ENCODE measurements at regions not wholly inside any gene's neighbourhood (a gene's known extent, or its start where the extent isn't known, plus 50 kb on each side); places are given as distances from the start of the nearest gene placed in this dataset.

DNA sequence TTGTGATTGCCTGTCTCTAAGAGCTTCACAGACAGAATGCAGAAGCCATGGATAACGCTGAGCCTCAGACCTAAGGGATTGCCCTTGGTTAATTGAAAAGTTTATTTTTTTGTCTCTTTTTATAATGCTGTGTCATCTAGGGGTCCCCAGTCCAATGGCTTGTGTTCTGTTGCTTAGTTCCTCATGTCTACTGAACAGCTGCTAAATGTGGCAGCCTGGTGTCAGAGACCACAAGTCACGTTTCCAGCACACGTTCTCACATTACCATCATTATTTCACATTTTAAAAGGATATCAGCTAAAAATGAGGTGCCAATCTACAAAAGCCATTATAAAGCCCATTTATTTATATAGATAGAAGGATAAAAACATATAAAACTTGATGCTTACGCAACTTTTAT lies 1362.0 kb downstream of the PCDH9 start:
- no peaks in the 10 kb centered on the region for H3K9me3 ChIP-seq (replicated peaks; ENCODE audit: control insufficient read depth, insufficient read depth, low read length)
- TF ChIP-seq EZH2 (IDR thresholded peaks at IDR 0.05; ENCODE audit: borderline replicate concordance, low read depth, low read length, severe bottlenecking) = no peak
- TF ChIP-seq JUN (IDR thresholded peaks at IDR 0.05; ENCODE audit: borderline replicate concordance, insufficient read depth, insufficient read length, low read depth) = no peak
- no peak for TF ChIP-seq POLR2A (IDR thresholded peaks at IDR 0.05; ENCODE audit: low read depth, low read length)
- TF ChIP-seq FOS (IDR thresholded peaks at IDR 0.05; ENCODE audit: borderline replicate concordance, insufficient read depth, low read length) = no peak
- TF ChIP-seq MYC (IDR thresholded peaks at IDR 0.05; ENCODE audit: low read depth, low read length) = no peak
- TF ChIP-seq, protein P1, sequence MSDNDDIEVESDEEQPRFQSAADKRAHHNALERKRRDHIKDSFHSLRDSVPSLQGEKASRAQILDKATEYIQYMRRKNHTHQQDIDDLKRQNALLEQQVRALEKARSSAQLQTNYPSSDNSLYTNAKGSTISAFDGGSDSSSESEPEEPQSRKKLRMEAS (IDR thresholded peaks at IDR 0.05; ENCODE audit: insufficient read depth, insufficient read length) = no peak
- no peak for TF ChIP-seq GATA2 (IDR thresholded peaks at IDR 0.05; ENCODE audit: insufficient read depth, insufficient read length, low read depth, low read length)
- TF ChIP-seq, protein P2, sequence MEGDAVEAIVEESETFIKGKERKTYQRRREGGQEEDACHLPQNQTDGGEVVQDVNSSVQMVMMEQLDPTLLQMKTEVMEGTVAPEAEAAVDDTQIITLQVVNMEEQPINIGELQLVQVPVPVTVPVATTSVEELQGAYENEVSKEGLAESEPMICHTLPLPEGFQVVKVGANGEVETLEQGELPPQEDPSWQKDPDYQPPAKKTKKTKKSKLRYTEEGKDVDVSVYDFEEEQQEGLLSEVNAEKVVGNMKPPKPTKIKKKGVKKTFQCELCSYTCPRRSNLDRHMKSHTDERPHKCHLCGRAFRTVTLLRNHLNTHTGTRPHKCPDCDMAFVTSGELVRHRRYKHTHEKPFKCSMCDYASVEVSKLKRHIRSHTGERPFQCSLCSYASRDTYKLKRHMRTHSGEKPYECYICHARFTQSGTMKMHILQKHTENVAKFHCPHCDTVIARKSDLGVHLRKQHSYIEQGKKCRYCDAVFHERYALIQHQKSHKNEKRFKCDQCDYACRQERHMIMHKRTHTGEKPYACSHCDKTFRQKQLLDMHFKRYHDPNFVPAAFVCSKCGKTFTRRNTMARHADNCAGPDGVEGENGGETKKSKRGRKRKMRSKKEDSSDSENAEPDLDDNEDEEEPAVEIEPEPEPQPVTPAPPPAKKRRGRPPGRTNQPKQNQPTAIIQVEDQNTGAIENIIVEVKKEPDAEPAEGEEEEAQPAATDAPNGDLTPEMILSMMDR (IDR thresholded peaks at IDR 0.05; ENCODE audit: extremely low read depth in 1 of 2, insufficient read depth in 1 of 2, low read depth in 1 of 2, low read length in 2 of 2) = no peak
- TF ChIP-seq POLR2AphosphoS5 (IDR thresholded peaks at IDR 0.05; ENCODE audit: insufficient read depth, low read depth, low read length) = no peak
- H3K4me3 ChIP-seq (replicated peaks in 1 of 3; ENCODE audit: insufficient read depth in 1 of 3, low read depth in 1 of 3, low read length in 3 of 3) = no peak overlapping the region
- no peaks in the 10 kb centered on the region for H4K20me1 ChIP-seq (replicated peaks; ENCODE audit: control insufficient read depth, extremely low read depth, insufficient read depth, low read length)
- no peaks in the 10 kb centered on the region for H3K9me1 ChIP-seq (replicated peaks; ENCODE audit: control insufficient read depth, extremely low read depth, insufficient read depth, low read length)
- H3K9ac ChIP-seq (replicated peaks; ENCODE audit: extremely low read depth, insufficient read depth, low read length) = no peak overlapping the region
- no peaks in the 10 kb centered on the region for H3K4me1 ChIP-seq (ENCODE audit: control insufficient read depth, extremely low read depth, insufficient read depth, low read length)
- dilution Hi-C loops (cut with MboI; ENCODE audit: extremely low pct_ligation_motif_present, low sequenced_read_pairs) = no loop called here
- H3K27me3 ChIP-seq (ENCODE audit: control insufficient read depth in 2 of 2, insufficient read depth in 2 of 2, low read length in 2 of 2) = no peaks in the 10 kb centered on the region
- ChIA-PET POLR2A (no interaction called here), CTCF (no interaction called here)
- BruUV-seq (replicated peaks) = no TSS peak
- DNase-seq (ENCODE audit: low read depth, low spot score) (no peak), FAIRE-seq (no peak)
- no peak overlapping the region for H2AFZ ChIP-seq (ENCODE audit: low read depth, low read length)
- no peak overlapping the region for H3K4me2 ChIP-seq (ENCODE audit: insufficient read depth, low read length)
- no peaks in the 10 kb centered on the region for H3K36me3 ChIP-seq (ENCODE audit: control insufficient read depth in 2 of 2, extremely low read depth in 1 of 2, insufficient read depth in 2 of 2, low read length in 2 of 2)
- H3K79me2 ChIP-seq (ENCODE audit: control insufficient read depth, insufficient read depth, low read length) = no peaks in the 10 kb centered on the region
- intact Hi-C loops (cut with micrococcal nuclease) = no loop called here
- no peak overlapping the region for H3K27ac ChIP-seq (ENCODE audit: insufficient read depth, low read depth, low read length)

All from endothelial cell of umbilical vein (primary cell).